Kidney tubule cell (primary cell): ENCODE measurements at regions not wholly inside any gene's neighbourhood (a gene's known extent, or its start where the extent isn't known, plus 50 kb on each side); places are given as distances from the start of the nearest gene placed in this dataset.
"Not testable (repeated sequence)": the region's sequence is repeated elsewhere in the genome, so short reads cannot be mapped to it uniquely, and the experiment has no call there.

Source experiments
- DNase-seq: peaks from one replicate; pipeline ENCODE4 v3.0.0-alpha.2; 2018; ENCODE audit warnings: low spot score

DNA sequence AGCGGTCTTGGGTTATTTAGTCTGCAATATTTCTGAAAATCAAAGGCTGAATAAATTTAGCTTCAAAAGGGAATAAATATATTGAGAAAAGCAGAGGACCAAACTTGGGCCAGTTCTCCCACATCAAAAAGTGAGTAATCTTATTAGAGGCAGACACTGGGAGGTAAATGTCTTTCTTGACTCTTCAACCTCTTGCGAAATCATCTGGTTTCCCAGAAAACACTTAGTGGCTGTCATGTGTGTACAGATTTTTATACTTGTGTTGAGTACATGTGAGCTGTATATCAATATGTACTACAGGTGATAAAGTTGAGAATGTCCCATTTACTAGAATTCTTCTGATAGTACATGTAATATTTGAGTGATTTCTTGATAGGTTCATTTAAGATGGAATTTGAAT, 454.9 kb downstream of the PRR16 start:
- no peak for DNase-seq

DNA sequence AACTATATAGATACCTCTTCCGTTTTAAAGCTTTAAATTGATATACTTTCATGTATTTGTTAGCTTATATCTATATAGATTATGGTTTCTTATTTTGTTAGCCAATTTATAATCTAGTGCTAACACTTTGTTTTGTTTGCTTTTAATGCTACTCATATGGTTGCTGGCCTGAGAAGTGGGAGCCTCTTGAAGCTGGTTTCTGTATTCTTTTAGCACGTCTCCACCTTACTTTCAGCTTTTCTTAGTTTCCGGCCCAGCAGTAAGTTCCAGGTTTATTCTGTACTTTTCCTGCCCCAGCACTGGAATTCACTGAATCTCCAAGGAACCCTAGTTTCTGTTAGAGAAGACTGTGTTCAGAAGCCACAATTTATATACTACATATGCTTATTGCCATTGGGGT, 458.9 kb downstream of the PRR16 start:
- DNase-seq, result no peak

DNA sequence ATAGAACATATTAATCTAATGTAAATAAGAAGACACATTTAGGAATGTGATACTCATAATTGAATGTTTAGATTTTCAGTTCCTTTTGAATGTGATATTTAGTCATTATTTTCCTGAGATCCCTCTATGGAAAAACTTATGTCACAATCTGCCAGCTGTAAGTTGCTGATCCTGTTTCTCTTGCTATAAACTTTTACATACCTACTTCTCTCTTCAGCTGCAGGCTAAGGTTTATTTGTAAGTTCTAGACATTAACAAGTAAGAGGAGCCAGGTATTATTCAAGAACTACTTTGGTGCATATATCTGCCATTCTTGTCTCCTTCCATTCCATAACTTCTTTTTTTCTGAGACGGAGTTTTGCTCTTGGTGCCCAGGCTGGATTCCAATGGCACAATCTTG, 462.4 kb downstream of the PRR16 start:
- no peak for DNase-seq

DNA sequence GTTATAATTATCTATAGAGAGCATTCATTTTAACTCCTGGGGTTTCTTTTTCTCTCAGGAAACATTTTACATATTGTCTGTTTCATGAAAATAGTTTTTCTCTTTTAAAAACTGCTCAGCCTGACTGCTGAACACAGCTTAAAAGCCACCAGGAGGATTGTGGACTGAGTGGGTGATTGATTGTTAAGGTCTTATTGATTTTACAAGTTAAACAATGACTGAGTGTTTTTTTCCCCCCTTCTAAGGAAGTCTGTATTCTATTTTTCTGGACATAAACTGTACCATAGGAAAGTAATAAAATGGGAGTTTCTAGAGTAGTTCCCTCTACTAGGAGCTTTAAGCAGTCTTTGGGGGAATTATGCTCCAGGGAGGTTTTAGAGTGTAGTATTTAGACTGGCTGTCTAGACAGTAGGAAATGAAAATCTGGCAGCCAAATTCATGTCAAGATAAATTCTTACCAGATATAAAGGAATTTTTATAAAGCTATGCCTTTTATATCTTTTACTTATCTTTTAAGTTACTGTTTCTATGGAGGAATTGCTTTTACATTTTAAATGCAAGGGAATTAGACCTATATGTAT, 463.9 kb downstream of the PRR16 start:
- DNase-seq, result no peak

DNA sequence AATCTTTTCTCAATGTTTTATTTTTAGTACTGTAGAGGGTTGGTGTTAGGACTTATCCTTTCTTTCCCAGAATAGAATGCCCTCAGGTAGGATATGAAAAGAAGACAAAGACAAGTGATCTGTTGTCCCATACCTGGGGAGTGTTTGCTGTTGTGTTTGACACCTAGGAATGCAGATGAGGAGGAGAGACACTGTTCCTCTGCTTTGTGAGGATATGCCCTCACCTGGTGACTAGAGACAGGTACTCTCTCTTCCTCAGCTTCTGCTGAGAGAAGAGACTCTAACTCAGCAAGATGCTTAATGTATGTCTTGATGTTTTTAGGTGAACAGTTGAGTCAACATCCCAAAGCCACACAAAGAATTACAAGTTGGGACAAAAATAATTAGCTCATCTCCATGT, 468.4 kb downstream of the PRR16 start:
- DNase-seq, result no peak

DNA sequence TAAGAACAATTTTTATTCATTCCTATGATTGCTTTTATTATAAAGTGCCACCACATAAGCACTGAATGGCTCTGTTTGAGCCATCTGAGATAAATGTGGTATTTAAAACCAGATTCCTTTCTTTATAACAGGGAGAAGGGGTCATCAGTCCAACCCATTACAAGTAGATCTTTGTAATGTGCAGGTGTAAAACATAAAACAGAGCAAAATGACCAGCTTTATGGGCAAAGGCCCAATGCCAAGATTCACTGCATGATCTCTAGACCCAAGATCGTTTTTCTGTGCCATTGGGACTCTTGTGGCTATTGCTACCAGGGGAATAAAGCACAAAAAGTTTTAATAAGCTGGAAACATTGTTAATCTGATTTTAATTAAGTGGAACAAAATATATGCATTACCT, 469.9 kb downstream of the PRR16 start:
- DNase-seq, result no peak

DNA sequence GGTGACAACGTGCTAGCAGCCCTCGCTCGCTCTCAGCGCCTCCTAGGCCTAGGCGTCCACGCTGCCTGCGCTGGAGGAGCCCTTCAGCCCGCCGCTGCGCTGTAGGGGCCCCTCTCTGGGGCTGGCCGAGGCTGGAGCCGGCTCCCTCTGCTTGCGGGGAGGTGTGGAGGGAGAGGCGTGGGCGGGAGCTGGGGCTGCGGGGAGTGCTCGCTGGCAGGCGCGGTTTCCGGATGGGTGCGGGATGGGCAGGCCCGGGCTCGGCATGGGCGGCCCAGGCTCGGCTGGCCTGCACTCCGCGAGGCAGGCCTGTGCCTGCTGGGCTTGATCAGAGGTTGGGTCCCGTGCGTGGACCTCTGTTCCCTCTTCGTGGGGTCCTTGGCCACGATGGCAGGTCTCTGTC, 472.6 kb downstream of the PRR16 start:
- DNase-seq, result no peak

DNA sequence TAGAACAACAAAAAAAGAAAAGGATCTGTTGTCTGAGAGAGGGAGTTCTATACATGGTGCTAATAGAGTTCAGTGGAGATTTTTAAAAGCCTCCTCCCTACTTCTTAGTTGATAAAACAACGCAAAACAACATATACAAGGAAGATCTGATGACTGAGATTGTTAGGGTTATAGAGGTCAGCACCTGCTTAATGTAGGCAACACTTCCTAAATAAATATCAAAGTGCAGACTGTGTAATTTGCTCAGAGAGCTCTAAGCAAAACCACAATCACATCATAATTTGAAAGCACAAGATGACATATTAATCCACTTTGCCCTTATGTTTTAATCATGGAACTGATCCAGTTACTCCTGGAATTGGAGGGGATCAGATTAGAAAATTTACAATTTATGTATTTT, 474.5 kb downstream of the PRR16 start:
- no peak for DNase-seq

DNA sequence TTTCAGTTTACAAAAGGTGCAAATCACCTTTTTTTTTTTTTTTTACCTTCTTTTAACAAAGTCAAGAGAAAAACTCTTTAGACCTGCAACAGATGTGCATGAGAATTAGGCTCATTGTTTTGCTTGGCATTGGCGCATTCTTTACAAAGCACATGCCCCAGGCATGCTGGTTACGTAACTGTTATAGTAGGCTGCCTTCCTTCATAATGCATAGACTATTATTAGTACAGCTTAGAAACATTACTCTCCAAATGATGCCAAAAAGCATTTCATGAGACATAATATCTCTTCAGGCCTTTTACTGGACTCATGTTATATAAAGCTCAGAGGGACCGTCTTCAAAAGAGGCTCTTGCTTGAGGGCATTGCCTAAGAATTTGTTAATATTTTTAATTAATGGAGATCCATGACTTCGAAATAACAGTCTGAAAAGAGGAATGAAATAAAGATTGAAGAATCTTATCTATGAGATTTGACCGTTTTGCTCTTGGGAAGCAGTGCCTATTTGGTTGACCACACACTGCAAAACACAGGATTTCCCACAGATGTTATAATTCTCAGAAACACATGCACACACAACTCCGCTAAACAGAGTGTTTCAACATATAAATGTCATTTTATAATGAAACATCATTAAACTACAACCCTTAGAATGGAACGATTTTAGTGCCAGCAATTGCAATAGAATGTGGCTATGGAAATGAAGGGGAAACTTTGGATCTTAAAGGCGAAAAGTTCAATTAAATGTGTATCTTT, 478.7 kb downstream of the PRR16 start:
- no peak for DNase-seq

DNA sequence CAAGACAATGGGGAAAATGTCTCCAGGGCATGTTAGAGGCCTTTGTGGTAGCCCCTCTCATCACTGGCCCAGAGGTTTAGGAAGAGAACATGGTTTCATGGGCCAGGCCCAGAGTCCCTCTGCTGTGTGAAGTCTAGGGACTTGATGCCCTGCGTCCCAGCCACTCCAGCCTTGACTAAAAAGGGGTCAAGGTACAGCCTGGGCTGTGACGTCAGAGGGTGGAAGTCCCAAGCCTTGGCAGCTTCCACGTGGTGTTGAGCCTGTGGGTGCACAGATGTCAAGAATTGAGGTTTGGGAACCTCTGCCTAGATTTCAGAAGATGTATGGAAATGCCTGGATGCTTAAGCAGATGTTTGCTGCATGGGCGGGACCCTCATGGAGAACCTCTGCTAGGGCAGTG, 485.5 kb downstream of the PRR16 start:
- DNase-seq, result not testable (repeated sequence)

DNA sequence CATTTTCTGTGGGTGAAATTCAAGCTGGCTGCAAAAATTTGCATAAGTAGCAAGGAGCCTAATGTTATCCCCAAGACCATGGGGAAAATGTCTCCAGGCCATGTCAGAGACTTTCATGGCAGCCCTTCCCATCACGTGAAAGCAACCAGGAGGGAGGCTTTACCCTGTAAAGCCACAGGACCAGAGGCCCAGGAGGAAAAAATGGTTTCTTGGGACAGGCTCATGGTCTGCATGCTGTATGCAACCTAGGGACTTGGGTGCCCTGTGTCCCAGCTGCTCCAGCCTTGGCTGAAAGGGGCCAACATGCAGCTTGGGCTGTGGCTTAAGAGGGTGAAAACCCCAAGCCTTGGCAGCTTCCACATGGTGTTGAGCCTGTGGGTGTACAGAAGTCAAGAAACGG, 489.3 kb downstream of the PRR16 start:
- not testable (repeated sequence) for DNase-seq

DNA sequence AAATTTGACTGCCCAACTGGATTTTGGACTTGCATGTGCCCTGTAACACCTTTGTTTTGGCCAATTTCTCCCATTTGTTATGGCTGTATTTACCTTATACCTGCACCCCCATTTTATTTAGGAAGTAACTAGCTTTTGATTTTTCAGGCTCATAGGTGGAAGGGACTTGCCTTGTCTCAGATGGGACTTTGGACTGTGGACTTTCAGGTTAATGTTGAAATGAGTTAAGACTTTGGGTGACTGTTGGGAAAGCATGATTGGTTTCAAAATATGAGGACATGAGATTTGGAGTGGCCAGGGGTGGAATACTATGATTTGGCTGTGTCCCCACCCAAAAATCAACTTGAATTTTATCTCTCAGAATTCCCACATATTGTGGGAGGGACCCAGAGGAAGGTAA, 490.2 kb downstream of the PRR16 start:
- DNase-seq, result no peak

DNA sequence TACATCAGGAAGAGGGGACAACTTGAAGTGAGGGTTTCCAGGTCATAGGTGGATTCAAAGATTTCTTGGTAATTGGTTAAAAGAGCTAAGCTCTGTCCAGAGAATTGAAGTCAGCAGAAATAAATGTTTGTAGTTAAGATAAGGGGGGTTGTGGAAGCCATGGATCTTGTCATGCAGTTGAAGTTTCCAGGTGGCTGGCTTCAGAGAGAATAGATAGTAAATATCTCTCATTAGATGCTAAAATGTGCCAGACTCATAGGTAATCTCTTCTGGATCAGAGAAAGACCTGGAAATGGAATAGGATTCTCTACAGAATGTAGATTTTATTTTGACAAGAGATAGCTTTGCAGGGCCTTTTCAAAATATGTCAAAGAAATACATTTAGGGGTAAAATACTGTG, 491.7 kb downstream of the PRR16 start:
- DNase-seq, result no peak

DNA sequence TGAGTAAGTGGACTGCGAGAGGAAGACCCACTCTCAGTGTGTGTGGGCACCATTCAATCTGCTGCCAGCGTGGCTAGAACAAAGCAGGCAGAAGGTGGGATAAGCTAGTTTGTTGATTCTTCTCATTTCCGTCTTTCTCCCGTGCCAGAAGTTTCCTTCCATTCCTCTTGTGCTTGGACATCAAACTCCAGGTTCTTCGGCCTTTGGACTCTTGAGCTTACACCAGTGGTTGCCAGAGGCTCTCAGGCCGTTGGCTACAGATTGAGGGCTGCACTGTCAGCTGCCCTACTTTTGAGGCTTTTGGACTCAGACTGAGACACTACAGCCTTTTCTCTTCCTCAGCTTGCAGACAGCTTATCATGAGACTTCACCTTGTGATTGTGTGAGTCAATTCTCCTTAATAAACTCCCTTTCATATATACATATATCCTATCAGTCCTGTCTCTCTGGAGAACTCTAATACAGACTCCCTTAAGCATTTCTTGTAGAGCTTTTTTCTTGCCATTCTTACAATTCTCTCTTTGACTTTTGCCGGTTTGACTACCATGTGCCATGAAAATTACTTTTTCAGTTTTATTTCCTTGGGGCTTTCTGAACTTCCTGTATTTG, 494.9 kb downstream of the PRR16 start:
- no peak for DNase-seq

DNA sequence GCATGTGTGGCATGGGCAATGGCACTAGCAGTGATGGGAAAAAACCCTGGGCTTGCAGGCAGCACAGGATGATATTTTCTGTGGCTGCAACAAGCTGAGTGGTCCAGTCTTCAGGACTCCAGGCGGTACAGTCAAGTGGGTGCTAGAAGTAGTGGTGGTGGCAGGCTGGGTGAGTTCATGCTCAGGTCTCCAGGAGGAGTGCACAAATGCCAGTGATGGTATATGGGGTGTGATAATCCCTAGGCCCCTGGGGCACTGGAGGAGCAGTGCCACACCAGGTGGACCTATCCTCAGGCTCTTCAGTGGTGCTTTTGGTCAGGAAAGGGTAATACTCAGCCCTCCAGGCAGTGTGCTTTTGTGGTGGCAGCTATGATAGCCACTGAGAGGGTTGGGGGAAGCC, 496.4 kb downstream of the PRR16 start:
- no peak for DNase-seq

DNA sequence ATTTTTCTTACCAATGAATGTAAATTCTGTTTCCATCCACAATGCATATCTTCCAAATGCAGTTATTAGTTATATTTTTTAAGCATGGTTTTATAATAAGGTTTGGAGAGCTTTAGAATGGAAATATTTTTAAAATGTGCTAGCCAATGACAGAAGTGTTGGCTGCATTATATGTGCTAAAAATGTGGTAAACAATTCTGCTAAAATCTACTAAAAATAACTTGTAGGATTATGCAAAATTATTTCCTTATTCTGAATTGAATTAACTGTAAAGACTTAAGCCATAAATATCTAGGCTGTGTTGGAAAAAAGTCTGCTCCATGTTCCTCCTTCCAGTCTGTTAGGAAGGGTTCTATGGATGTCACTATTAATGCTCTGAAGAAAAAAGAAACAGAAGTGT, 503.3 kb downstream of the PRR16 start:
- no peak for DNase-seq

DNA sequence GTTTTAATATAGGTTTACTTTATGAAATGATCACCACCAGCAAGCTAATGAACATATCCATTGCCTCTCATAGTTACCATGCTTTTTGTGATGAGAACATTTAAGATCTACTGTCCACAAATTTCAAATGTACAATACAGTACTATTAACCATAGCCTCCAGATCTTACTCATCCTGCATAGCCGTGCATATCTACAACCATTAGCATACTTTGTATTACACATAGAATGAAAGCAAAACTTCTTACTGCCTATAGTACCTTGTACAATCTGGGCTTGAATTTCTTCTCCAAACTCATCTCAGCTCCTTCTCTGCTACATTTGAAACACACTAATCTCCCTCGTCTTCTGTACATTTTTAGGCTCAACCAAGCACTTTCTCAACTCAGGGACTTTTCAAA, 510.6 kb downstream of the PRR16 start:
- no peak for DNase-seq

DNA sequence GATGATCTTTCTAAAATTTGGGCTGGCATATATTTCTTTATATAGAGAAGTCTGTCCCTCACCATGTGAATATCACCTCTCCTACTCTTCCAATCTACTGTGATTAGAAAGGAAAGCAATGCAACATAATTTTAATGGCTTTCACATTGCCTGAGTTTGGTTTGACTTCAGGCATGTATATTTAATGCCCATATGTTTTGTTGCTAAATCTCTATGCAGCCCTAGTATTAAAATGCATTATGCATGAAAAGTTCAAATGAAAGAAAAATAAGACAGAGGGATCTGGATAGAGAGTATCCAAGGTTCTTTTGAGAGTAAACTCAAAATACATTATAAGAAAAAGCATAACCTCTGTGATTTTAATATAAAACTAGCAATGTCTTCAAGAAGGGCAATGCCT, 518.3 kb downstream of the PRR16 start:
- DNase-seq, result no peak

DNA sequence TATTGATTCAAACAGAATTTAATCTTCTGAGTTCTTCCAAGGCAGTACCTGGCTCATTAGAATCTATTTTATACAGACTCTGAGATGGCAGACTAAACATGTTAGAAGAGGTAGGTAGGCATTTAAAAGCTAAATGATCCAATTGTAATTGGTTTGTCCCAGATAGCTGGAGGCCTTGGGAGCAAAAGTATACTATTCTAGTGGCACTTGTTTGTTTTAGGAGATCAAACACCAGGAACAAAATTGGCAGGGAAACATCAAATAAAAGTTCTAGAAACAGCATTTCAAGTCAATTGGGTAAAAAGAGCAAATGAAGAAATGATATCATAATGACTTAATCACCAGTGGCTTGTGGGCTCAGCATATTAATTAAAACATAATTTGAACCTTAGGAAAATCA, 521.4 kb downstream of the PRR16 start:
- DNase-seq, result no peak

DNA sequence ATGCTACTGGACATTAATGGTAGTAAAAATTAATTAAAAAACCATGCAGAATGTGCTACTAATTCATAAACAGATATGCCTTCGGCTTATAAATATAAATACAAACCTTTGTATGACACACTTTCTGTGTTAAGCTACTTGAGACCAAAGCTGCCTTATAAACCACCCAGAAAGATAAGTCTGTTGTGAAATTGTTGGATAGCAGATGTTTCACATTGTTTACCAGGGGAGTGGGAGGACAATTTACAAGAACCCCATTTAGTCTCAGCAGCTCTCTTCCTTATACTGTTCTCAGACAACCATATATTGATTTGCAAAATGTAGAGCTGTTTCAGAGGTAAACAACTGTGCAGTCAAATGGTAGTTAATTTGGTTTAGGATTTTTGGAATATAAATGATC, 524.4 kb downstream of the PRR16 start:
- DNase-seq, result no peak

DNA sequence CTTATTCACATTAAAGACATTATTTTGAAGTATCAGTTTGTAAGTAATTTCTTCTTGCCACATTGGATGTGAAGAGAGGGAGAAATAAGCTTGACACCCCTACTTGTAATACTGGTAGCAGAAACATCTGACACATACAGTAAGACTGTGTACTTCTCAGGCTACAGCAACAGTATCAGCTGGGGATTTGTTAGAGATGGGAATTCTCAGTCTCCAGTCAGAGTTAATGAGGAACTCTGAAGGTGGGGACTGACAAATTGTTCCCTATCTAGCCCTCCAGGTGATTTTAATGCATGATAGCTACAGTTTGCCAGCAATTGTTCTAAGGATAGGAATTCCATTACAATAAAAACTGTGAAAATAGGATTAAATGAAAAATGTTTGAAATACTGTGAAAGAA, 524.8 kb downstream of the PRR16 start:
- no peak for DNase-seq

DNA sequence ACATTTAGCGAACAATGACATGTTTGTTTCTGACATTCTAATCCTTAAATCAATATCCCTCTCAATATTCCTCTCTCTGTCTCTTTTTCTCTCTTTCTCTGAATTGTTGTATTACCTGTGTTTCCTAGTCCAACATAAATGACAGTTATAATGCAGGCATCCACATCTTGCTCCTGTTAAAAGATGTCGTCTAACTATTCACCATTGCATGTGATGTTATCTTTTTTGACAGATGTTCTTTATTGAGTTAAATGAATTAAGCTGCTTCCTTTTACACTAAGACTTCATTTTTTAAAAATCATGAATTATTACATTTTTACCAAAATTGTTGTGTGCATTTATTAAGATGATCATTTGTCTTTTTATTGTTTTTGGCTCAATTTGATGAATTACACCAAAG, 527.5 kb downstream of the PRR16 start:
- no peak for DNase-seq

DNA sequence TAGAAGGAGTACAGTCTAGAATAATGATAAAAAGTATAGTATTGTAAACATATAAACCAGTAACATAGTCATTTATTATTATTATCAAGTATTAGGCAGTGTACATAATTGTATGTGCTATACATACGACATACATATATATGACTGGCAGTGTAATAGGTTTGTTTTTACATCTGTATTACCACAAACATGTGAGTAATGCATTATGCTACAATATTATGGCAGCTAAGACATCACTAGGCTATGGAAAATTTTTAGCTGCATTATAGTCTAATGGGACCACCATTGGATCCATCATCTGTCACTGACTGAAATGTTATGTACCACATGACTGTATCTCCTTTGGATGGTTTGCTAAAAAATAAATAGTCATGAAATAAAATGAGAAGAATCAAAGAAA, 530.0 kb downstream of the PRR16 start:
- no peak for DNase-seq

DNA sequence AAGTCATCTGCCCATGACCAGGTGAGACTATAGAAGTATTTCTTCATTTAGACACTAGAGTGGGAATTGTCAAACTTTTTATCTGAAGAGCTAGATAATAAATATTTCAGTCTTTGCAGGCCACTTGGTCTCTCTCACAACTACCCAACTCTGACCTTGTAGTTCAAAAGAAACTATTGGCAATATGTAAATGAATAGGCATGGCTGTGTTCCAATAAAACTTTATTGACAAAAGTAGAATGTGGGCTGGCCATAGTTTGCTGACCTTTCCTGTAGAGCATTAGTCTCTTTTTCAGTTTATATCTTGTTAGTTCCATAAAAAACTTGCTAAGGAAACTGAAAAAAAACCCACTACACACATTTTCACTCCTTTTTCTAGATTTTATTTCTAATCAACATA, 535.5 kb downstream of the PRR16 start:
- DNase-seq, result no peak
